Stromal cell of bone marrow (primary cell): ENCODE measurements at regions not wholly inside any gene's neighbourhood (a gene's known extent, or its start where the extent isn't known, plus 50 kb on each side); places are given as distances from the start of the nearest gene placed in this dataset.
"Not testable (repeated sequence)": the region's sequence is repeated elsewhere in the genome, so short reads cannot be mapped to it uniquely, and the experiment has no call there.

Source experiments
- DNase-seq: peaks from one replicate; pipeline ENCODE4 v3.0.0-alpha.2; 2012; ENCODE audit warnings: low read depth

DNA sequence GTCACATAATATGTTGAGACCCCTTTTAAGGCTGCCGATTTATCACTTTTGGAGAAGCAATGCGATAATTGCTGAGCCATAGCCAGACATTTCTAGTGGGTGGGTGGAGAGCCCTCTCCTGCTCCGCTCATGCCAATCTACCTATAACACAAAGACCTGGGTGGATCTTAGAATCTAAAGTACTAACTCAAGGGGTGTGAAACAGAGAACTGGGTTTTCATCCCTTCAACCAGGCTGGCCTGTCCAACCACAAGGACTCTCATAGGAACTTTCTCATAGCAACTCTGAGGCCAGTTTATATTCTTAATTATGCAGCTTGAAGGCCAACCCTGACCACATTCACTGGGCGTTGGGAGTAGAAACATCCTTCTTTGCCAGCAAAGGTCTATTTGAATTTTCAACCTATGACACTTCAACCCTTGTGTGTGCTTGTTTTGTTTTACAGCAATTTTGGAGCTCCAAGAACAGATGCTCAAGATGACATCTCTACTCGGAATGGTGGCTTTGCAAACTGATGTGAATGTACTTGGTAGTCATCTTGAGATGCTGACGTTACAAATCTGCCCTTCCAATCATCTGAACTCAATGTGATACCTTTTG, 1198.2 kb upstream of the AUTS2 start:
- no peak for DNase-seq

DNA sequence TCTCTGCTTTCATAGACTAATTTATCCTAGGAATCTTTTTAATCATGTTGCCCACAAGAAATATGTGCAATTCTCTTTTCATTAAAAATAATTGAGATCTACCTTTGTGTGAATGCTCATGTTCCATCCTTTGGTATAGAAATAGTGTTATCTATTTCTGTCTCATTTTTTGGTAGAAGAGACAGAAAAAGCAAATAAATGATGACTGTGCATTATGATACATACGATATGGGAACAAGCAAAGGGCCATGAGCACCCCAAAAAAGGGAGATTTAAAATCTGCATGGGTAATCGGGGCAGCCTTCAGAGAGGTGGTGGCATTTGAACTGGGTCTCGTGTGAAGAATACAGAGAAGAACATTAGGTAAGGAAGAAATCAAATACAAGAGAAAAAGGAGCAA, 1197.5 kb upstream of the AUTS2 start:
- no peak for DNase-seq

DNA sequence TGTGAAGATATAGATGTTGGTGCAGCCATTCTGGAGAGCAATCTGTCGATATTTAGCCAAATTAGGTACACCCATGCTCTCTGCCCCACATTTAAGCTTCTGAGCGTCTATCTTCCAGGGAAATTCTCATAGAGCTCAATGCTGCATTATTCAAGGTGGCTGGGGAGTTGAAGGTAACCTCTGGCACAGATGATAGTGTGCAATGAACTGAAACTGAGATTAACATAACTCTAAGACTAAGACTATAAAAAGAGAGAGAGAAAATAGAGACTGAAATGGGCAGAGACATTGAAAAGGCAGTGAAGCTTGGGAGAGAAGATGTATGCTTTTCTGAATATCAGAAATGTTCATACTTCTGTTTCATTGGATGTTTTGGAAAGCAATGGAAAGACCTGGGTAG, 1197.0 kb upstream of the AUTS2 start:
- DNase-seq = no peak

DNA sequence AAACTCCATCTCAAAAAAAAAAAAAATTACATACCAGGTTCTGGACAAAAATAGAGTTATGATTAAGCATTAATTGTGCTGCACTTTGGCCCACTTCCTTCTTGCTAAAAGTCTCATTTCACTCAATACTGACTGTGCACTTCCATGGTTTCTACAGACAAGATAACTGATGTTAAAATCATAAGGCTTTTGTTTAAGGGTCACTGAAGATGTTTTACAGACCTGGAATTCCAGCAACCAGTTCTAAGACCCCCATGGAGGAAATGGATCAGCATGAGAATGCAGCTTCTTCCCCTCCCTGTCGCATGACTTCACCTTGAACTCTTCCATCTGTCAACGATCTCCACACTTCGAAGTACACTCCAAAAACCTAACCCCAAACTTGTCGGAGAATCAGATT, 1191.8 kb upstream of the AUTS2 start:
- DNase-seq = no peak

DNA sequence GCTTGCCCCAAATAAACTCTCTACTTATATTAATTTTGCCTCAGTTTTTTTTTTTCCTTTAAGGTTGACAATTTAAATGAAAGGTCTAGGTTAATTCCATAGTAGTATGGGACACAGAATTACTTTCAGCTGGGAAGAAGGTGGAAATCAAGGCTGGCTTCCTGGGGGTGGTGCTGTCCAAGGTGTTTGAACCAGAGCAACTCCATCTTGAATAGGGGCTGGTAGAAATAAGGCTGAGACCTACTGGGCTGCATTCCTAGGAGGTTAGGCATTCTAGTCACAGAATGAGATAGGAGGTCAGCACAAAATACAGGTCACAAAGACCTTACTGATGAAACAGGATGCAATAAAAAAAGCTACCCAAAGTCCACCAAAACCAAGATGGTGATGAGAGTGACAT, 1190.8 kb upstream of the AUTS2 start:
- no peak for DNase-seq

DNA sequence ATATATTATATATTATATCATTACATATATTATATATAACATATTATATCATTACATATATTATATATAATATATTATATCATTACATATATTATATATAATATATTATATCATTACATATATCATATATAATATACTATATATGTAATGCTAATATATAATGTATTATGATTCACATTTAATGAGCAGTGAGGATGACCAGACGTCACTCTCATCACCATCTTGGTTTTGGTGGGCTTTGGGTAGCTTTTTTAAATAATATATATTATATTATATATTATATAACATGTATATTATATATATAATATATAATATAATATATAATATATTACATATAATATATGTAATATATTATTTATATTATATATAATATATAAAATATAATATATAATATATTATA, 1189.4 kb upstream of the AUTS2 start:
- DNase-seq = no peak

DNA sequence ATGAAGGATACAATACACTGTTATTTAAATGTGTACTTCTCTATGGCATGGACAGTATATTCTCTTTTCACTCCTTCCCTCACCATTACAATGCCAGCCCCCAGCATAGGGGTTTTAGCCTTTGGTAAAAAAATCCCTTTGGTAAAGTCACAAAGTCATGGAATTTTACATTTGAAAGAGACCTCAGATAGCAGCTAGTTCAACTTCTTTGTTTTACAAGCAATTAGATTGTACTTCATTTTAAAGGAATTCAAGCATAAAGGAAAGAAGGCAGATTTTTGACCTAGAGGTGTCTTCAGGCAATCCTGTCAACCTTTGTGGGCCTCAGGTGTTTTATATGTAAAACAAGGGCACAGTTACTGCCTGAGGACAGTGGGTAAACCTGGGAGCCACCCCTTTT, 1188.4 kb upstream of the AUTS2 start:
- DNase-seq = no peak

DNA sequence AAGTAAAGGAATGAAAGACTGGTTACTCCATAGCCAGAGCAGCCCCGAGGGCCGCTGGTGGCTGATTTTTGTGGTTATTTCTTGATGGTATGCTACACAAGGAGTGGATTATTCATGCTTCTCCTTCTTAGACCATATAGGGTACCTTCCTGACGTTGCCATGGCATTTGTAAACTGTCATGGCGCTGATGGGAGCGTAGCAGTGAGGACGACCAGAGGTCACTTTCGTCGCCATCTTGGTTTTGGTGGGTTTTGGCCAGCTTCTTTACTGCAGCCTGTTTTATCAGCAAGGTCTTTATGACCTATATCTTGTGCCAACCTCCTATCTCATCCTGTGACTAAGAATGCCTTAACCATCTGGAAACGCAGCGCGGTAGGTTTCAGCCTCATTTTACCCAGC, 1187.6 kb upstream of the AUTS2 start:
- not testable (repeated sequence) for DNase-seq

DNA sequence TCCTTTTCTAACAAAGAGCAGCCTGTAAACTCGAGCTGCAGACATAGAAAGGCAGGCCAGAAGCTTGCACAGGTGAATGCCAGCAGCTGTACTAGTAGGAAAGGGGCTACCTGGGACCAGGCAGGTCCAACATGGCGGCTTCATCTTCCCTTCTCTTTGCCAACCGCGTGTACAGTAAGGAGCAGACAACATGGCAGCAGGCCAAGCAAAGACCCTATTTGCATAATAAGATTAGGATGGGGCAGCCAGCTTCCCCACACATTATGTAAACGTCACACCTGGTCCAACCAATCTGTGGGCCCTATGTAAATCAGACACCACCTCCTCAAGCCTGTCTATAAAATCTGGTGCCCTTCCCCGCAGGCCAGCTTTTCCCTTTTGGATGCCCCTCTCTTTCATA, 1186.5 kb upstream of the AUTS2 start:
- DNase-seq = no peak

DNA sequence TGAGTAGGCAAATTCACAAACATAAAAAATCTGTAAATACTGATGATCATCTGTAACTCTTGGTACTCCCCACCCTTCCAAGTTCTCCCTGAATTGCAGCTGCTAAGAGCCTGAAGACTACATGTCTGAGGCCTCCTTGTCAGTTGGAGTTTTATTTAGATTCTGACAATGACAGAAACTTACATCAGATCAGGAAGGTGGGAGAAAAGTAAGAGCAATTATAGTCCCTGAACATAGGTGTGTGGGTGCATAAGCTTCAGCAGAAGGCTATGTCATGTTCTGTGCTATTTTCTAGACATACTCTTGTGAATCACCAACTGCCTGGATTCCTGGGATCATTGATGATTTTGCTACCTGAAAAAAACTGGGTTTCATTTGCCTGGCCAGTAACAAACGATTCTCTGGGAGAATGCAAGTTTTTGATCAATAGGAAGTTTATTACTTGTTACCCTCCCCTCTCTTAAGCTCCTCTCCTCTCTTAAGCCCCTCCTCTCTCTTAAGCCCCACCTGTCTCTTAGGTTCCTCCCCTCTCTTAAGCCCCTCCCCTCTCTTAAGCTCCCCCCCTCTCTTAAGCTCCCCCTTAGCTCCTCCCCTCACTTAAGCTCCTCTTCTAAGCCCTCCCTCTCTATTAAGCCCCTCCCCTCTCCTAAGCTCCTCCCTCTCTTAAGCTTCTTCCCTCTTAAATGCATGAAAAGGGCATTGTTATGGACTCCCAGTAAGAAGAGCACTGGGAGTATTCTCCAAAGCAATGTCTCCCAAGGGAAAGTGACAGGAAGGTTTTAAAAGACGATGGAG, 1183.4 kb upstream of the AUTS2 start:
- DNase-seq = no peak

DNA sequence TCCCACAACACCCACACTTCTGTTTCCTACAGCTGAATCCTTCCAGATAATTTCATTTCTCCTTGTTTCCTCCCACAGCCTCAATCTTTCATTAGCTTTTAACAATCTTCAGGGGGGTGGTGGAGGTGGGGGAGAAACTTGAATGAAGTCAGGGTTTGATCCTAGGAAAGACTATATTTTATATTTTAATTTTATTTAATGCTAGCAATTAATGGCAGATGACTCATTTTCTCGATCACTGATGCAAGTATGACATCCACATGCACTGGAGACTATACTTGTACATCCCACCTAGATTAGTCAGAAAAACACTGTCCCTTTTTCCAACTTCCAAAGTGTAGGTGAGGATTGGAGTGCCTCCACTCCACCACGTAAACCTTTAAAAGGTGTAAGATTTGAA, 1181.3 kb upstream of the AUTS2 start:
- no peak for DNase-seq

DNA sequence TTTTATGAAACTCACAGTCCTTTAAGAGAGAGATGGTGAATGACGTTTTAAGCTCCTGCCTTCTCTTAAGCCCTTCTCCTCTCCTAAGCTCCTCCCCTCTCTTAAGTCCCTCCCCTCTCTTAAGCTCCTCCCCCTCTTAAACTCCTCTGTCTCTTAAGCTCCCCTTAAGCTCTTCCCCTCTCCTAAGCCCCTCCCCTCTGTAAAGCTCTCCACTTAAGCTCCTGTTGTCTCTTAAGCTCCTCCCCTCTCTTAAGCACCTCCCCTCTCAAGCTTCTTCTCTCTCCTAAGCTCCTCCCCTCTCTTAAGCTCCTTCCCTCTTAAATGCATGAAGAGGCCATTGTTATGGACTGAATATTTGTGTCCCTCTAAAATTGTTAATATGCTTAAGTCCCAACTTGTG, 1180.6 kb upstream of the AUTS2 start:
- DNase-seq = no peak

DNA sequence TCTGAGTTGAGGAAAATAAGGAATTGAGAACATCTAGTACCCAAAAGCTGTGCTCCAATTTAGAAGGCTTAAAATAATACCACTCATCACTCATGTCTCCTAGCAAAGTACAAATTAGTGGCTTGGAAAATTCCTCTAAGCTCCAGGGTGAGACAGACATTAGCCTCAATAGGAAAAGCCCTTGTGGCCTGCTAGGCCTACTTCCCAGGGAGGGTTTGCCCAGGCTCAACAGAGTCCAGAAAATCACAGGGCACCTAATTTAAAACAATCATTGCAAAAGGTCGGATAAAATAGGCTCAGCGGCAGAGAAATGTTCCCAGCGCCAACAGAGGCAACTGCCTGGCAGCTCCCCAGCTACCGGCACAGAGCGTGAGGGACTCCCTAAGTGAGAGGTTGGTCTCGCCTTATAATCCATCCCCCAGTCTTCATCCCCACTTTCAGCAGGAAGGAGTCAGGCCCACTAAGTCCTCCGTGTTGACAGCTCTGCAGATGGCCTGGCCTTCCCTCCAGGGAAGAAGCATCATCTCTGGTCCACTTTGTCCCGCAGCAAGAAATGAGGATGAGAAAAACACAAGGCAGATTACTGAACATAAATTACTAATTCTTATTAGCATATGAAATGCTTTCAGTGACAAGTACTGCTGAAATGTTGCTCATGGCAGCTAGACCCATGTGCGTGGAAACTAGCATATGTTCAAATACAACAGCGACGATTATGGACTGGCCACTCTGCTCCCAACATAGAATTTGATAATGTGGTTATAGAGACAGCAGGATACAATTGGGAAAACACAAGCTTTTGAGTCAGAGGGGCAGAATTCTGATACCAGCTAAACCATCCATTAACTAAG, 1177.7 kb upstream of the AUTS2 start:
- no peak for DNase-seq

DNA sequence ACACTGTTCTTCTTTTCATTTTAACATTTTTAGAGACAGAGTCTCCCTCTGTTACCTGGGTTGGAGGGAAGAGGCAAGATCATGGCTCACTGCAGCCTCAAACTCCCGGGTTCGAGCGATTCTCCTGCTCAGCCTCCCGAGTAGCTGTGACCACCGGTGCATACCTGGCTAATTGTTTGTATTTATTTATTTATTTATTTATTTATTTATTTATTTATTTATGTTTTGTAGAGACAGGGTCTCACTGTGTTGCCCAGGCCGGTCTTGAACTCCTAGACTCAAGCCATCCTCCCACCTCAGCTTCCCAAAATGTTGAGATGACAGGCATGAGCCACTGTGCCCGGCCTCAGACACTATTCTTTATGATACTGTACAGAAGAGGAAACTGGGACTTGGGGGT, 1176.6 kb upstream of the AUTS2 start:
- DNase-seq = no peak

DNA sequence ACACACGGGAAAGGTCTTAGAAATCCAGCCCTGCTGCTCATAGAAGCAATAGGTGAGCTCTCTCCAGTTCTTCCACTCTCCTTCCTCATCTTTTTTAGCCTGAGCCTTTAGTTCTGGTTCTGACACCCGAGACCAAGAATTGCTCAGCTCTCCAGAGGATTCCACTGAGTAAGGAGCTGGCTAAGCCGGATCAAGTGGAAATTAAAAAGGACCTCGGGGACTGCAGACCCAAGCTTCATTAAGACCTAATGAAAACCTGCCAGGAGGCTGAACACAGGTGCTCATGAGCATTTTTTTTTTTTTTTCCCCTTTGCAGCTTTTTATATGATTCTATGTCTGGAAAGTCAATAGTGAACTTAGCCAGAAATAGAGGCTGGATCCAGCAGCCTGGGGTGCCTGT, 1176.0 kb upstream of the AUTS2 start:
- no peak for DNase-seq

DNA sequence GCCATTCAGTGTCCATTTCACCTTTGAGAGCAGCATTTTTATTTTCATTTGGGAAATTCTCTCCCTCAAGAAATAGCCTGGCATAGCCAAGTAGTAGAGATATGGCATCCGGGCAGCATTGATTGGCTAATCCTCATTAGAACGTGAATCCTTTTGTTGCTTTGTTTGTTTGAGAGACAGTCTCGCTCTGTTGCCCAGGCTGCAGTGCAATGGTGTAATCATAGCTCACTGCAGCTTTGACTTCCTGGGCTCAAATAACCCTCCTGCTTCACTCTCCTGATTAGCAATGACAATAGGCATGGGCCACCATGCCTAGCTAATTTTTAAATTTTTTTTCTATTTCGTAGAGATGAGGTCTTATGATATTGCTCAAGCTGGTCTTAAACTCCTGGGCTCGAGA, 1174.9 kb upstream of the AUTS2 start:
- DNase-seq = no peak

DNA sequence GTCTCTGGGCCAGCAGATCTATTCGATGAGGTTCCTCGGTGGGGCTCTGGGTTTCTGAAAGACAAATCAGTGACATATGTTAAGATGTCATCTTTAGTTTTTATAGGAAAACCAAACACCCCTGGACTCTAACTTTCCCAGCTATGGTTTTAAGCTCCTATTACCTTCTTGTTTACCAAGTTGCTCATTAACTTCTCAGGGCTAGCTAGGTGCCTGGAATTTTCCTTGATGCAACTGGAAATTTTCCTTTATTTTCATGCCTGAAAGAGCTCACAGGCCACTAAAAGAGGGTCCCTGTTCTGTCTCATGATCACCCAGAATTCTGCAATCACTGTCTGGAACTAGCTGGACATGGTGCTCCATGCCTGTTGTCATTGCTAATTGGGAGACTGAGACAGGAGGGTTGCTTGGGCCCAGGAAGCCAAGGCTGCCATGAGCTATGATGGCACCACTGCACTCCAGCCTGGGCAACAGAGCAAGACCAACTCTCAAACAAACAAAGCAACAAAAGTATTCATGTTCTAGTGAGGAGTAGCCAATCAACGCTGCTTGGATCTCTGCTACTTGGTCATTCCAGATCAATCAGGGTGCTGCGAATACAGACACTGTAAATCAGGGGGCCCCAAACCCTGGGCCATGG, 1173.5 kb upstream of the AUTS2 start:
- no peak for DNase-seq

DNA sequence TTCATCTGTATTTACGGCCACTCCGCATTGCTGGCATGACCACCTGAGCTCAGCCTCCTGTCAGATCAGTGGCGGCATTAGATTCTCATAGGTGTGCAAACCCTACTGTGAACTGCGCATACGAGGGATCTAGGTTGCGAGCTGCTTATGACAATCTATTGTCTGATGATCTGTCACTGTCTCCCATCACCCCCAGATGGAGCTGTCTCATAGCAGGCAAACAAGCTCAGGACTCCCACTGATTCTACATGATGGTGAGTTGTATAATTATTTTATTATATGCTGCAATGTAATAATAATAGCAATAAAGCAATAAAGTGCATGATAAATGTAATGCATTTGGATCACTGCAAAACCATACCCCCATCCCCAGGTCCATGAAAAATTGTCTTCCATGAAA, 1172.9 kb upstream of the AUTS2 start:
- no peak for DNase-seq

DNA sequence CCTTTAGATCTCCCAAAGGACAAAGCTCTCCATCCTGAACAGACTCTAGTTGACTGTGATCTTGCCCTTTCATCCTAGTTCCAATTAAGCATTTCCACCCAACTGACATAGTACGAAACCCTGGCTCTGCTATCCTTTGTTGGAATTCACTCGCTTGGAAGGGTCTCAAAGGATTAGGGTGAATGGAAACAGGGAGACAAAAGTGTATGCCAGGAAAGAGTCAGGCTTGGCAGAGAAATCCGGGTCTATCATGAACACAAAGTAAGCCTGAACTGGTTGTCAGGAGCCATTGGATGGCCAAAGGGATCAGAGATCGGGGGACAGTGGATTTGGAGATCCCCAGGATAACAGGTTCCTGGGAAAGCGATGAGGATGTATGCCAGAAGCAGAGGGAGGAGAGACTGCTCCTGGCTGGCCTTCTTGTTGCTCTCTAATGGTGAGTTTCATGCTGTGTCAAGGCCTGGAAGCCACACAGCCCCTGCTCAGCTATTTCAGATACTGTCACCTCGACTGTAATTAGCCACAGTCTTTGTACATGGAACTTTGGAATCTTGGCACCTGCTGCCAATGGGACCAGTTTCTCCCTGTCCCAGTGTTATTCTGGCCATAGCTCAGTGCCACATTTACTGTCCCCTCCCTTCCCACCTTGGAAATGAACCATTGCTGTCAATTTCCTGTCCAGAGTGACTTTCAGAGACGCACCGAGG, 1168.7 kb upstream of the AUTS2 start:
- no peak for DNase-seq

DNA sequence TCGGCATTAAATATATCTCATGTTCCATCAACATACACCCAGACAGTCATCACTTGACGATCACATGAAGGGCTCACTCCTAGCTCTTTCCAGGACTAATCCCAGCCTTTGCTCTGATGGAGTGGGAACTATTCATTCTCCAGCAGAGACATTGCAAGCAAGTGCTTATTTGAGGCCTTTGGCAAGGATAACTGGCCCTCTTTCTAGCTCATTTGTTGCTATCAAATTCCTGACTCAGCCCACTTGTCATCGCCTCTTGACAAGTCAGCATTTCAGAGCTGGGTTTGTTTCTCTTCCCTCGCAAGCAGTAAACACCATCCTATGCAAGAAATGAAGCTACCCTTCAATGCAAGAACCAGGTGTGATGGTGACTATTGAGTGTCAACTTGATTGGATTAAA, 1165.7 kb upstream of the AUTS2 start:
- DNase-seq = peak; percentile 39

DNA sequence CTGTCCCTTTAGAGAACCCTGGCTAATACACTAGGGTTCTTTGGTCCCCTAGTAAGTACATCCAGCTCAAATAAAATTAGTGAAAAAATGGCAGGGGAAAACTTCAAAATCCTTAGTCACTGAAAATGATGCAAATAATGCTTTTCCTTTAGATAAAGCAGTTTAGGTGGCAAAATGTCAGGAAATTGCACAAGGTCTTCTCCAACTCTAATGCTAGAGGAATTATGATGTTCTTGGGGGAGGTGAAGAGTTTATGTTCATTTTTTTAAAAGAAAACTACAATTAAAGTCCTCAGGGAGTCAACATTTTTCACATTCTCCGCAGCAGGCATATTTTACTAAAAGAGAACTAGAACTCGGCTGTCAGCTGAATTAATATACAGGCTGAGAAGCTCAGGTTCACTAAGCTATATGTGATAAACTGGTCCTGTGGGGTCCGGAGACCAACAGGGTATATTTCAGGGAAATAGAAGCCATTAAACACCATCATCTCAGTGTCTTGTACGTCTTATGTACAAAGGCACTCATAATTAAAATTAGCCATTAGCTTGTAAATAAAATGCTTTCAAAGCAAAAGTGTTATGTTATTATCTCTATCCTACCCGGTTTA, 1164.7 kb upstream of the AUTS2 start:
- peak; percentile 69 for DNase-seq

DNA sequence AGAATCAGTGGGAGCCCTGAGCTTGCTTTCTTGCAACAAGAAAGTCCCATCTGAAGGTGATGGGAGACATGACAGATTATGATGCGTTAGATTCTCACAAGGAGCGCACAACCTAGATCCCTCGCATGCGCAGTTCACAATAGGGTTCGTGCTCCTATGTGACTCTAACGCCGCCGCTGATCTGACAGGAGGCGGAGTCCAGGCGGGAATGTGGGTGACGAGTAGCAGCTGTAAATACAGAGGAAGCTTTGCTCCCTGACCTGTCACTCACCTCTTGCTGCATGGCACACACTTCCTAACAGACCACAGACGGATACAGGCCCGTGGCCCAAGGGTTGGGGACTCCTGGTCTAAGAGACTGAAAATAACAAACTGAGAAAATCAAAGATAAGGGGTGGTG, 1163.4 kb upstream of the AUTS2 start:
- no peak for DNase-seq
